SK-N-SH treated with all-trans-retinoic acid at 6 μM for 48 hours (cell line): ENCODE measurements at regions not wholly inside any gene's neighbourhood (a gene's known extent, or its start where the extent isn't known, plus 50 kb on each side); places are given as distances from the start of the nearest gene placed in this dataset.

Source experiments
- ATAC-seq: fragments of 200-7000 bp; cut with Tn5 transposase; 3 replicates; pipeline ENCODE4 v1.9.1; 2020; ENCODE audit warnings: mild to moderate bottlenecking, moderate library complexity
- ARNTL ChIP-seq: fragments of 450-650 bp; formaldehyde crosslinking; IDR thresholded peaks from 2 replicates; pipeline ENCODE4 v1.5.0; 2020; ENCODE audit warnings: low read depth, mild to moderate bottlenecking, moderate library complexity, borderline replicate concordance
- BACH2 ChIP-seq: fragments of 250-450 bp; sonication (Bioruptor Pico); IDR thresholded peaks from 2 replicates; pipeline ENCODE4 v1.9.0; 2021; ENCODE audit warnings: mild to moderate bottlenecking, borderline replicate concordance
- CREB5 ChIP-seq: fragments of 250-450 bp; sonication (Bioruptor Pico); IDR thresholded peaks from 2 replicates; pipeline ENCODE4 v1.5.1; 2020; ENCODE audit warnings: low read depth, mild to moderate bottlenecking, moderate library complexity
- CSDC2 ChIP-seq: fragments of 250-450 bp; sonication (Bioruptor Pico); IDR thresholded peaks from 2 replicates; pipeline ENCODE4 v1.5.0; 2020; ENCODE audit warnings: mild to moderate bottlenecking, moderate library complexity
- CSRNP3 ChIP-seq: fragments of 250-450 bp; sonication (Bioruptor Pico); IDR thresholded peaks from 2 replicates; pipeline ENCODE4 v1.5.1; 2021; ENCODE audit warnings: mild to moderate bottlenecking, moderate library complexity
- ESRRG ChIP-seq: fragments of 250-450 bp; sonication (Bioruptor Pico); IDR thresholded peaks from 2 replicates; pipeline ENCODE4 v1.6.1; 2021; ENCODE audit warnings: mild to moderate bottlenecking
- GLIS3 ChIP-seq: fragments of 250-450 bp; sonication (Bioruptor Pico); IDR thresholded peaks from 2 replicates; pipeline ENCODE4 v1.5.0; 2020; ENCODE audit warnings: mild to moderate bottlenecking, moderate library complexity
- ISL1 ChIP-seq: fragments of 250-450 bp; sonication (Bioruptor Pico); IDR thresholded peaks from 2 replicates; pipeline ENCODE4 v2.1.2; 2022; ENCODE audit warnings: mild to moderate bottlenecking, moderate library complexity
- OSR1 ChIP-seq: fragments of 250-450 bp; sonication (Bioruptor Pico); IDR thresholded peaks from 2 replicates; pipeline ENCODE4 v1.8.0; 2022; ENCODE audit warnings: moderate library complexity, mild to moderate bottlenecking, inconsistent platforms
- PATZ1 ChIP-seq: fragments of 250-450 bp; sonication (Bioruptor Pico); IDR thresholded peaks from 2 replicates; pipeline ENCODE4 v1.8.0; 2020; ENCODE audit warnings: mild to moderate bottlenecking, moderate library complexity, borderline replicate concordance
- PPARA ChIP-seq: fragments of 250-450 bp; sonication (Bioruptor Pico); IDR thresholded peaks from 2 replicates; pipeline ENCODE4 v1.5.0; 2020; ENCODE audit warnings: mild to moderate bottlenecking, borderline replicate concordance
- TOX ChIP-seq: fragments of 250-450 bp; sonication (Bioruptor Pico); IDR thresholded peaks from 2 replicates; pipeline ENCODE4 v1.8.0; 2021; ENCODE audit warnings: mild to moderate bottlenecking, moderate library complexity, borderline replicate concordance
- TSHZ2 ChIP-seq: fragments of 250-450 bp; sonication (Bioruptor Pico); IDR thresholded peaks from 2 replicates; pipeline ENCODE4 v1.5.0; 2020; ENCODE audit warnings: mild to moderate bottlenecking, moderate library complexity
- ZFP3 ChIP-seq: fragments of 250-450 bp; sonication (Bioruptor Pico); IDR thresholded peaks from 2 replicates; pipeline ENCODE4 v1.5.0; 2020; ENCODE audit warnings: mild to moderate bottlenecking, moderate library complexity
- ZFP30 ChIP-seq: fragments of 450-650 bp; formaldehyde crosslinking; IDR thresholded peaks from 2 replicates; pipeline ENCODE4 v1.5.0; 2022; ENCODE audit warnings: mild to moderate bottlenecking, moderate library complexity
- ZNF565 ChIP-seq: fragments of 450-650 bp; formaldehyde crosslinking; conservative IDR thresholded peaks from 2 replicates; pipeline ENCODE4 v1.5.0; 2020; ENCODE audit warnings: low read depth, mild to moderate bottlenecking, moderate library complexity
- ZNF8 ChIP-seq: fragments of 450-650 bp; formaldehyde crosslinking; IDR thresholded peaks from 2 replicates; pipeline ENCODE4 v1.5.0; 2020; ENCODE audit warnings: mild to moderate bottlenecking, moderate library complexity

- TF ChIP-seq ZNF8 (CRISPR knock-in tag) (no peak), TSHZ2 (no peak), GLIS3 (CRISPR knock-in tag) (no peak), ISL1 (CRISPR knock-in tag) (no peak), ARNTL (CRISPR knock-in tag) (no peak), ZFP3 (CRISPR knock-in tag) (no peak)
Observed at GRCh38 chr13:94928127-94928775, 215.9 kb upstream of the SOX21 start.

GRCh38 chr13:94925263-94925662 is 212.9 kb upstream of the SOX21 start:
- TF ChIP-seq CSRNP3 (CRISPR knock-in tag) (no peak), PATZ1 (CRISPR knock-in tag) (no peak), OSR1 (CRISPR knock-in tag) (no peak), CREB5 (CRISPR knock-in tag) (no peak), ISL1 (CRISPR knock-in tag) (no peak)
- ATAC-seq: no peak

More at GRCh38 chr13:94928127-94928775, 215.9 kb upstream of the SOX21 start:
- ATAC-seq: no peak

GRCh38 chr13:94921181-94921580 is 208.8 kb upstream of the SOX21 start:
- no peak for TF ChIP-seq TSHZ2
- no peak for TF ChIP-seq PATZ1 (CRISPR knock-in tag)
- no peak for TF ChIP-seq ZNF565 (CRISPR knock-in tag)
- no peak for TF ChIP-seq ARNTL (CRISPR knock-in tag)
- no peak for TF ChIP-seq GLIS3 (CRISPR knock-in tag)
- TF ChIP-seq CSDC2 (CRISPR knock-in tag): no peak
- TF ChIP-seq ZFP3 (CRISPR knock-in tag): no peak
- no peak for TF ChIP-seq PPARA (CRISPR knock-in tag)
- TF ChIP-seq, all 23 proteins: peak for 0
- ATAC-seq: no peak

GRCh38 chr13:94920578-94920977 is 208.2 kb upstream of the SOX21 start:
- no peak for ATAC-seq
- no peak for TF ChIP-seq ESRRG
- no peak for TF ChIP-seq ZFP30
- TF ChIP-seq ZNF8 (CRISPR knock-in tag): no peak
- no peak for TF ChIP-seq BACH2 (CRISPR knock-in tag)
- TF ChIP-seq TOX (CRISPR knock-in tag): no peak
